NT2/D1 (cell line): ENCODE measurements at regions not wholly inside any gene's neighbourhood (a gene's known extent, or its start where the extent isn't known, plus 50 kb on each side); places are given as distances from the start of the nearest gene placed in this dataset.

ENCODE experiments used
- YY1 ChIP-seq: IDR thresholded peaks from 2 replicates; pipeline ENCODE4 v1.6.1; 2011; ENCODE audit not compliant: insufficient read length, insufficient read depth
- ZNF274 ChIP-seq: IDR thresholded peaks from 2 replicates; pipeline ENCODE4 v1.6.1; 2011; ENCODE audit warnings: mild to moderate bottlenecking, low read depth, low read length

GRCh38 chr14:44449680-44450079 lies 57.4 kb downstream of the FSCB start:
- no peak for TF ChIP-seq YY1
- no peak for TF ChIP-seq ZNF274
